ENCODE measurements at regions not wholly inside any gene's neighbourhood (a gene's known extent, or its start where the extent isn't known, plus 50 kb on each side); places are given as distances from the start of the nearest gene placed in this dataset.

DNA sequence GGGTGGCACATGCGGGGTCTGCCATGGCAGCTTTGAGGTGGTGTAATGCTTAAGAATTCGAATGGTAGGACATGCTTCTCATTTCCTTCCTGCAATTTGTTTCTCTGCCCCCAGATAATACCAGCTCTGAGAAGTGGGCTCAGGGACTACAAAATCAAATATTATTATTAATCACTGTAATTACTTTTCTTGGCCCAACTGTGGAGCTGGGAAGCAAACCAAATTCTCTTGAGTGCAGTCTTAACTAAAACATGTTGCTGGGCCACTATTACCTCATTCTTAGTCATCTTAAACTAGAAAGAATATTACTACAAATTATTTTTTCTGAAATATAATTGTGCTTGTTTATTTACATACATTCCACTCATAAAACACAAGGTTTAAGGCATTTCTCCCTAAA, 566.7 kb upstream of the NRP1 start:
- no peaks in the 10 kb centered on the region for H3K36me3 ChIP-seq
- H3K27me3 ChIP-seq = no peaks in the 10 kb centered on the region
- intact Hi-C loops (cut with DNase I) = no loop called here
- FAIRE-seq (no peak), ATAC-seq (peak in 1 of 4 donors; percentile 32), DNase-seq (no peak)
- H3K4me3 ChIP-seq = no peak overlapping the region
- TF ChIP-seq, protein P1, sequence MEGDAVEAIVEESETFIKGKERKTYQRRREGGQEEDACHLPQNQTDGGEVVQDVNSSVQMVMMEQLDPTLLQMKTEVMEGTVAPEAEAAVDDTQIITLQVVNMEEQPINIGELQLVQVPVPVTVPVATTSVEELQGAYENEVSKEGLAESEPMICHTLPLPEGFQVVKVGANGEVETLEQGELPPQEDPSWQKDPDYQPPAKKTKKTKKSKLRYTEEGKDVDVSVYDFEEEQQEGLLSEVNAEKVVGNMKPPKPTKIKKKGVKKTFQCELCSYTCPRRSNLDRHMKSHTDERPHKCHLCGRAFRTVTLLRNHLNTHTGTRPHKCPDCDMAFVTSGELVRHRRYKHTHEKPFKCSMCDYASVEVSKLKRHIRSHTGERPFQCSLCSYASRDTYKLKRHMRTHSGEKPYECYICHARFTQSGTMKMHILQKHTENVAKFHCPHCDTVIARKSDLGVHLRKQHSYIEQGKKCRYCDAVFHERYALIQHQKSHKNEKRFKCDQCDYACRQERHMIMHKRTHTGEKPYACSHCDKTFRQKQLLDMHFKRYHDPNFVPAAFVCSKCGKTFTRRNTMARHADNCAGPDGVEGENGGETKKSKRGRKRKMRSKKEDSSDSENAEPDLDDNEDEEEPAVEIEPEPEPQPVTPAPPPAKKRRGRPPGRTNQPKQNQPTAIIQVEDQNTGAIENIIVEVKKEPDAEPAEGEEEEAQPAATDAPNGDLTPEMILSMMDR (IDR thresholded peaks at IDR 0.05) = no peak
- H3K4me1 ChIP-seq = peaks cover 0 to 14% (median 0%) of the 10 kb centered on the region in 3 donors
- 63 to 65% methylated on average over 2 of the region's 2 CpGs for WGBS, 2 donors
- H3K27ac ChIP-seq = no peak overlapping the region
- H3K9me3 ChIP-seq = no peaks in the 10 kb centered on the region

DNA sequence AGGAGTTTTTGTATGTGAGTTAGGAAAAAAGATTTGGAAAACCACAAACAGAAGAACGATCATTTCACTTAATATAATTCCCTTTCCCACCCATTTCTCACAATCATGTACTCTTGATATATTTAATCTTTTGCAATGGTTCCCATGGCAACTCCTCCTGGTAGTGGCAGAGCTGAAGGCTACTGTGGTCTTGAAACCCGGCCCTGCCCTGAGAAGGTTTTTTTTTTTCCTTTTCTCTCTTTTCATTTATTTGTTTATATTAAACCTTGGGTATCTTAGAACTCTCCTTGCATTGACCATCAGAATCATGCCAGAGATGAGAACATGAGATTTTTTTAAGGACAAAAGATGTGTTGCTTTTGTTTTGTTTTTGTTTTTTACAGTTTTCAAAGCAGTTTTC, 566.1 kb upstream of the NRP1 start:
- DNase-seq (no peak), ATAC-seq (no peak), FAIRE-seq (no peak)
- Histone ChIP-seq H3K27ac (no peak overlapping the region), H3K4me1 (peaks cover 0 to 14% (median 0%) of the 10 kb centered on the region in 3 donors), H3K36me3 (no peaks in the 10 kb centered on the region), H3K9me3 (no peaks in the 10 kb centered on the region), H3K4me3 (no peak overlapping the region), H3K27me3 (no peaks in the 10 kb centered on the region)
- TF ChIP-seq, protein P1 (IDR thresholded peaks at IDR 0.05) = no peak
- 37 to 44% methylated on average over 2 of the region's 2 CpGs for WGBS, 2 donors
- intact Hi-C loops (cut with DNase I) = no loop called here

DNA sequence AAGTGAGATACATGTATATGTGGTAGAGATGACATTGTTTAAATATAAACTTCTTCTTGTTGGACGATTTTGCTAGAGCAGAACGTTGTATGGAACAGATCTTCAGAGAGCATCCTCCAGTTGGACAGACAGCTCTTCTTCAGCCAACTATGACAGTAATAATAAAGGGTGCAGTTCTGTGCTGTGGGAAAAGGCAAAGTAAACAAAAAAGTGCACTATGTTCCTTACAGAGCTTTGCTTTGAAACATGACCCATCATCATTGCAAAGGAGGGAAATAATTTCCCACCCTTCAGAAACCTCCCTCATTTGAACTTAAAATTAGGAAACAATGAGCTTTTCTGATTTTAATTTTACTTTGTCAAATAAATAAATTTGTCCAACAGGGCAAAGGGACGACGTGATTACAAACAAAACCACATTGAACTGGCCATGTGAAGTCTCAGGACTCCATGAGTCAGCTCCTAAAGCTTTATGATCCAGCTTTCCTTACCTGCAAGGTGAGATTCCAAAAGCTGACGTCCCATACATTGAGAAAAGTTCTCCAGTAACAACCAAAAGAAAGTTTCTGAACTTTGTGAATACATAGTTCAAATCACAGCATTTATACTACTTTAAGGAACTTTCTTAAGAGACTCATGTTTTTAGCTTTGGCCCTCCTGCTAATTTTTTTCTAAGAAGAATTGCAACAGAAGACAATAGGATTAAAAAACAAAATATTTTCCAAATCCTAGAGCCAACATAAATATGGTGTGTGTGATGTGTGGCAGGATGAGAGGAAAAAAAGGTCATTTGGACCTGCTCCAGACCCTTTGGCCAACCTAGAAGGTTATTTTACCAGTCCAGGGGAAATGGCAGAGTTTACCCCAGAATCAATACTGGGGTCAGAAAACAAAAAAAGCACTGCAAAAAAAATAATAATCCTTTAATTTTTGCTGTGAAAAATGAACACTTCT, 565.4 kb upstream of the NRP1 start:
- intact Hi-C loops (cut with DNase I) = no loop called here
- Histone ChIP-seq H3K27me3 (no peaks in the 10 kb centered on the region), H3K9me3 (no peaks in the 10 kb centered on the region), H3K4me1 (peaks cover 0 to 14% (median 0%) of the 10 kb centered on the region in 3 donors), H3K4me3 (no peak overlapping the region), H3K36me3 (no peaks in the 10 kb centered on the region), H3K27ac (no peak overlapping the region)
- ATAC-seq = no peak
- TF ChIP-seq, protein P1 (IDR thresholded peaks at IDR 0.05) = no peak
- 51 to 65% methylated on average over 5 of the region's 5 CpGs for WGBS, 2 donors
- DNase-seq = no peak
- no peak for FAIRE-seq

DNA sequence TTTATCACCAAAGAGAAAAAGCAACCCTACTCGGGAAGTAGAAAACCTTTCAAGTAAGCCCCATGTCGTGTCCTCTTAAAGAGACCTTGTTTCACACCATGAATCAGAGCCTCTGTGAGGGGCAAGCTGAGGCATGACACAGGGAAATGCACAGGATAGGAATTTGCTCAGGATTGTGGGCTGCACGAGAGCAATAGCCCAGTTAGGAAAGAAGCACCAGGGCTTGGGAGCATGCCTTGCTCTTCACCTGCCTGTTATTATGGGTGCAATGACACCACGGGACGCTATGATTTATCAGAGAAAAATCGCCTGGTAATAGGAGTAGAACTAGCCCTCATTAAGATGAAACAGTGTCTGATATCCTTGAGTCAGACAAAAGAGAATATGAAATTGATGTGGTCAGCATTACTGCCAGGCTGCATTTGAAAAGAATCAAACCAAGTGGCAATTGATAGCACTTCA, 562.9 kb upstream of the NRP1 start:
- no peak for FAIRE-seq

More for the DNA sequence above, 562.9 kb upstream of the NRP1 start:
- ATAC-seq (peak in 1 of 4 donors; percentile 14), DNase-seq (no peak)
- Histone ChIP-seq H3K27me3 (no peaks in the 10 kb centered on the region), H3K36me3 (no peaks in the 10 kb centered on the region), H3K27ac (no peak overlapping the region), H3K4me3 (no peak overlapping the region), H3K4me1 (peaks cover 0 to 14% (median 0%) of the 10 kb centered on the region in 3 donors), H3K9me3 (no peaks in the 10 kb centered on the region)
- WGBS, 2 donors = 55 to 65% methylated on average over 6 of the region's 6 CpGs
- TF ChIP-seq, protein P1 (IDR thresholded peaks at IDR 0.05) = no peak
- intact Hi-C loops (cut with DNase I) = no loop called here
